WTC11 (cell line): ENCODE measurements at regions not wholly inside any gene's neighbourhood (a gene's known extent, or its start where the extent isn't known, plus 50 kb on each side); places are given as distances from the start of the nearest gene placed in this dataset.
"Not testable (repeated sequence)": the region's sequence is repeated elsewhere in the genome, so short reads cannot be mapped to it uniquely, and the experiment has no call there.

ENCODE experiments used
- ATF3 ChIP-seq: sonication (generic); formaldehyde crosslinking; conservative IDR thresholded peaks from 2 replicates; pipeline ENCODE4 v1.8.1; 2022; ENCODE audit warnings: mild to moderate bottlenecking, missing genetic modification reagents
- E2F4 ChIP-seq: sonication (generic); formaldehyde crosslinking; IDR thresholded peaks from 2 replicates; pipeline ENCODE4 v1.8.1; 2022; ENCODE audit warnings: low read depth, mild to moderate bottlenecking, moderate library complexity, missing genetic modification reagents, borderline replicate concordance
- FOXK1 ChIP-seq: sonication (generic); formaldehyde crosslinking; IDR thresholded peaks from 2 replicates; pipeline ENCODE4 v1.8.0; 2022; ENCODE audit warnings: mild to moderate bottlenecking, moderate library complexity, missing genetic modification reagents
- NR1H2 ChIP-seq: sonication (generic); formaldehyde crosslinking; IDR thresholded peaks from 2 replicates; pipeline ENCODE4 v1.9.0; 2021; ENCODE audit warnings: mild to moderate bottlenecking, moderate library complexity, missing genetic modification reagents
- TEAD1 ChIP-seq: sonication (generic); formaldehyde crosslinking; IDR thresholded peaks from 2 replicates; pipeline ENCODE4 v1.8.0; 2022; ENCODE audit warnings: mild to moderate bottlenecking, missing genetic modification reagents
- USF2 ChIP-seq: sonication (generic); formaldehyde crosslinking; IDR thresholded peaks from 2 replicates; pipeline ENCODE4 v1.8.1; 2023; ENCODE audit warnings: mild to moderate bottlenecking, missing genetic modification reagents, moderate library complexity
- ZNF281 ChIP-seq: sonication (generic); formaldehyde crosslinking; IDR thresholded peaks from 2 replicates; pipeline ENCODE4 v1.8.0; 2023; ENCODE audit warnings: mild to moderate bottlenecking, missing genetic modification reagents
- TF ChIP-seq, protein P1 (sequence below): fragments of 200-600 bp; IDR thresholded peaks from 2 replicates; pipeline ENCODE4 v1.8.0; 2022; ENCODE audit warnings: antibody characterized with exemption

GRCh38 chr2:184330561-184330960, 267.8 kb upstream of the ZNF804A start:
- TF ChIP-seq NR1H2 (CRISPR knock-in tag); TEAD1 (CRISPR knock-in tag); FOXK1 (CRISPR knock-in tag); USF2 (CRISPR knock-in tag); E2F4; ATF3 (CRISPR knock-in tag); ZNF281 (CRISPR knock-in tag): not testable (repeated sequence)
- TF ChIP-seq, protein P1, sequence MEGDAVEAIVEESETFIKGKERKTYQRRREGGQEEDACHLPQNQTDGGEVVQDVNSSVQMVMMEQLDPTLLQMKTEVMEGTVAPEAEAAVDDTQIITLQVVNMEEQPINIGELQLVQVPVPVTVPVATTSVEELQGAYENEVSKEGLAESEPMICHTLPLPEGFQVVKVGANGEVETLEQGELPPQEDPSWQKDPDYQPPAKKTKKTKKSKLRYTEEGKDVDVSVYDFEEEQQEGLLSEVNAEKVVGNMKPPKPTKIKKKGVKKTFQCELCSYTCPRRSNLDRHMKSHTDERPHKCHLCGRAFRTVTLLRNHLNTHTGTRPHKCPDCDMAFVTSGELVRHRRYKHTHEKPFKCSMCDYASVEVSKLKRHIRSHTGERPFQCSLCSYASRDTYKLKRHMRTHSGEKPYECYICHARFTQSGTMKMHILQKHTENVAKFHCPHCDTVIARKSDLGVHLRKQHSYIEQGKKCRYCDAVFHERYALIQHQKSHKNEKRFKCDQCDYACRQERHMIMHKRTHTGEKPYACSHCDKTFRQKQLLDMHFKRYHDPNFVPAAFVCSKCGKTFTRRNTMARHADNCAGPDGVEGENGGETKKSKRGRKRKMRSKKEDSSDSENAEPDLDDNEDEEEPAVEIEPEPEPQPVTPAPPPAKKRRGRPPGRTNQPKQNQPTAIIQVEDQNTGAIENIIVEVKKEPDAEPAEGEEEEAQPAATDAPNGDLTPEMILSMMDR = not testable (repeated sequence)
